Heart left ventricle (tissue), 16 donors: ENCODE measurements at regions not wholly inside any gene's neighbourhood (a gene's known extent, or its start where the extent isn't known, plus 50 kb on each side); places are given as distances from the start of the nearest gene placed in this dataset.

ENCODE experiments used
- ATAC-seq, 4 donors: fragments of 200-7000 bp; cut with Tn5 transposase; one replicate each; pipeline ENCODE4 v1.9.1; 2020 to 2022; ENCODE audit warnings: moderate library complexity in 4 of 4, mild to moderate bottlenecking in 3 of 4, moderate number of reproducible peaks in 1 of 4
- DNase-seq, 5 donors: peaks; one replicate each; pipeline ENCODE4 v3.0.0-alpha.2; 2020
- H3K27ac ChIP-seq, 12 donors: fragments of 200-600 bp; sonication (generic) in 4 of 12; one replicate each; pipeline versions ENCODE4 v1.5.0 to v1.8.0; 2016 to 2022; ENCODE audit warnings: mild to moderate bottlenecking in 2 of 12
- H3K27me3 ChIP-seq, 9 donors: fragments of 200-600 bp; sonication (generic) in 2 of 9; one replicate each; pipeline versions ENCODE4 v1.5.1 to v1.8.0; 2016 to 2022; ENCODE audit warnings: mild to moderate bottlenecking in 3 of 9
- H3K36me3 ChIP-seq, 9 donors: fragments of 200-600 bp; sonication (generic) in 2 of 9; one replicate each; pipeline versions ENCODE4 v1.5.0 to v1.8.0; 2018 to 2022; ENCODE audit warnings: mild to moderate bottlenecking in 2 of 9
- H3K4me1 ChIP-seq, 12 donors: fragments of 200-600 bp; sonication (generic) in 4 of 12; one replicate each; pipeline versions ENCODE4 v1.5.0 to v1.8.0; 2016 to 2022; ENCODE audit warnings: mild to moderate bottlenecking in 3 of 12
- H3K4me3 ChIP-seq, 12 donors: fragments of 200-600 bp; sonication (generic) in 4 of 12; one replicate each; pipeline versions ENCODE4 v1.5.0 to v1.8.0; 2017 to 2022; ENCODE audit warnings: mild to moderate bottlenecking in 9 of 12, moderate library complexity in 4 of 12
- H3K9me3 ChIP-seq, 12 donors: fragments of 200-600 bp; sonication (generic) in 4 of 12; one replicate each; pipeline versions ENCODE4 v1.5.0 to v1.8.0; 2016 to 2022; ENCODE audit warnings: mild to moderate bottlenecking in 1 of 12
- POLR2A ChIP-seq, 2 donors: fragments of 450-650 bp; IDR thresholded peaks; one replicate each; pipeline ENCODE4 v1.6.1; 2017; ENCODE audit warnings: antibody characterized with exemption in 2 of 2, mild to moderate bottlenecking in 2 of 2, moderate library complexity in 2 of 2
- WGBS, 4 donors: extraction: QIAGEN DNeasy Blood & Tissue Kit in 2 of 4; methylation state at CpG; one replicate each; pipeline versions ENCODE4 v1.1.5 to v1.1.7; 2013 to 2018; 5-methylcytosine and 5-hydroxymethylcytosine counted together
- intact Hi-C, 10 donors: fragments of 100-400 bp; cut with DNase I; formaldehyde crosslinking; loops; one replicate each; pipeline versions ENCODE4 v1.11.1 to v1.14.2; 2022
- TF ChIP-seq, protein P1 (sequence below), 12 donors: fragments of 200-600 bp; sonication (generic) in 4 of 12; IDR thresholded peaks; one replicate each; pipeline versions ENCODE4 v1.5.0 to v1.8.0; 2018 to 2022; ENCODE audit warnings: antibody characterized with exemption in 12 of 12, mild to moderate bottlenecking in 5 of 12
- donor health status: ischemic (EF 13 %, LVEDD 7.1; RV severe dilation, severe dysfunction).
- donor health status: healthy with polysubstance abuse.
- donor health status: DM: no; HTN: yes; CAD: no.
- donor health status: DM: no; HTN: no; CAD: no.
- donor health status: ischemic (EF 25% LVEDD 6.9; RV normal size, moderate dysfunction).
- donor health status: ischemic (EF 25% LVEDD 5.7; RV mildly dilated, moderate dysfunction).
- donor health status: healthy.
- donor health status: DM: yes; HTN: yes; CAD: no.
- donor health status: ischemic (EF 35%, LVEDD 5.7; RV mildly dilated, moderate dysfunction).
- donor health status: nonischemic (EF 11% LVEDD 7.7; RV severe dilation, severe dysfunction).
- donor health status: DM: yes; HTN: yes; CAD: no.
- donor health status: PGD.
- donor health status: ischemic (EF 29% LVEDD 5.4; RV normal size, mild dysfunction).
- donor health status: nonischemic (EF 23%, LVEDD 6.1; RV moderate dilation, normal function).

DNA sequence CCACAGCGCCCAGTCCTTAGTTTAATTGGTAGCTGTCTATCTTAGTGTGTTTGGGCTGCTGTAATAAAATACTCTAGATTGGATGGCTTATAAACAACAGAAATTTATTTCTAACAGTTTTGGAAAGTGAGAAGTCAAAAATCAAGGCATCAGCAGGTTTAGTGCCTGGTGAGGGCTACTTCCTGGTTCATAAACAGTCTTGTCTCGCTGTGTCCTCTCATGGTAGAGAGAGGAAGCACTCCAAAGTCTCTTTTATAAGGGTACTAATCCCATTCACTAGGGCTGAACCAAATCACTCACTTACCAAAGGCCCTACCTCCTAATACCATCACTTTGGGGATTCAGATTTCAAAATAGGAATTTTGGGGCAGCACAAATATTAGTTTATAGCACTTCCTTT, 336.9 kb upstream of the RSPO3 start:
- WGBS, 4 donors: 80 to 89% (median 83%) methylated on average over 2 of the region's 2 CpGs
- Histone ChIP-seq H3K4me1 (no peaks in the 10 kb centered on the region), H3K27me3 (peaks cover 0 to 3% (median 0%) of the 10 kb centered on the region in 9 donors), H3K4me3 (no peak overlapping the region), H3K36me3 (no peaks in the 10 kb centered on the region), H3K27ac (no peak overlapping the region), H3K9me3 (no peaks in the 10 kb centered on the region)
- ATAC-seq (no peak), DNase-seq (no peak)
- intact Hi-C loops: no loop called here
- TF ChIP-seq POLR2A (IDR thresholded peaks at IDR 0.05): no peak
- TF ChIP-seq, protein P1, sequence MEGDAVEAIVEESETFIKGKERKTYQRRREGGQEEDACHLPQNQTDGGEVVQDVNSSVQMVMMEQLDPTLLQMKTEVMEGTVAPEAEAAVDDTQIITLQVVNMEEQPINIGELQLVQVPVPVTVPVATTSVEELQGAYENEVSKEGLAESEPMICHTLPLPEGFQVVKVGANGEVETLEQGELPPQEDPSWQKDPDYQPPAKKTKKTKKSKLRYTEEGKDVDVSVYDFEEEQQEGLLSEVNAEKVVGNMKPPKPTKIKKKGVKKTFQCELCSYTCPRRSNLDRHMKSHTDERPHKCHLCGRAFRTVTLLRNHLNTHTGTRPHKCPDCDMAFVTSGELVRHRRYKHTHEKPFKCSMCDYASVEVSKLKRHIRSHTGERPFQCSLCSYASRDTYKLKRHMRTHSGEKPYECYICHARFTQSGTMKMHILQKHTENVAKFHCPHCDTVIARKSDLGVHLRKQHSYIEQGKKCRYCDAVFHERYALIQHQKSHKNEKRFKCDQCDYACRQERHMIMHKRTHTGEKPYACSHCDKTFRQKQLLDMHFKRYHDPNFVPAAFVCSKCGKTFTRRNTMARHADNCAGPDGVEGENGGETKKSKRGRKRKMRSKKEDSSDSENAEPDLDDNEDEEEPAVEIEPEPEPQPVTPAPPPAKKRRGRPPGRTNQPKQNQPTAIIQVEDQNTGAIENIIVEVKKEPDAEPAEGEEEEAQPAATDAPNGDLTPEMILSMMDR (IDR thresholded peaks at IDR 0.05): no peak

DNA sequence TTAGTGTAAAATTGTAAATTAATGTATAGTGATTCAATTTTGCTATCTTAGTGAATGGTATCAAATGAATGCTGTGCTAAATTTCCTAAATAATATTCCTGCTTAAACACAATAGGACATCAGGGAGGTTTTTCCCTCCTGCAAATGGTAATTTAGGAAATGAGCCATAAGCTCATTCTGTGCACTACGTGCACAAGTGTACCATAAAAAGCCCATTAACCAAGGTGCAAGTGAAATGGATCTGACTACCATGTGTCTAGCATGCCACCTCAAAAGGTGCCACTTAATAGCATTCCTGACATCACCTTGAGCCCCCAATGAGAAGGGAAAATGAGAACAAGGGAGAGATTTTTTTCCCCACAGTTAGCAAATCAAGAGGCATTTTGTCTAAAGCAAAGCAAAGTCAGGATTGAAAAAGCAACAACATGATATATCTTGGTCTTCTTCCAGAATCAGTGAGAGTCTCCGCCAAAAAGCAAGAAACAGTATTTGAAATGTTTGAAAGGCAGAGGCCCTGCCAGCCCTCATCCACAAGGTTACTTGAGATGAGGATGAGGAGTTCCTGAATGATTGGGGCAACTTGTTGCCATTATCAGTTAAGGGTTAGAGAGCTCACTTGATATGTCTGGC, 334.2 kb upstream of the RSPO3 start:
- 61 to 74% (median 68%) methylated on average over 2 of the region's 2 CpGs for WGBS, 4 donors
- ATAC-seq: no peak
- no peak overlapping the region for H3K4me3 ChIP-seq
- DNase-seq: no peak
- no peak overlapping the region for H3K27ac ChIP-seq
- no peaks in the 10 kb centered on the region for H3K4me1 ChIP-seq
- peaks cover 0 to 3% (median 0%) of the 10 kb centered on the region in 9 donors for H3K27me3 ChIP-seq
- intact Hi-C loops: no loop called here
- no peaks in the 10 kb centered on the region for H3K36me3 ChIP-seq
- no peak for TF ChIP-seq POLR2A (IDR thresholded peaks at IDR 0.05)
- TF ChIP-seq, protein P1 (IDR thresholded peaks at IDR 0.05): no peak
- H3K9me3 ChIP-seq: no peaks in the 10 kb centered on the region

GRCh38 chr6:126786262-126786661, 332.2 kb upstream of the RSPO3 start:
- WGBS, 4 donors: 77 to 91% (median 89%) methylated on average over 1 of the region's 1 CpG
- no peaks in the 10 kb centered on the region for H3K9me3 ChIP-seq
- no peak for DNase-seq
- no peaks in the 10 kb centered on the region for H3K36me3 ChIP-seq
- H3K27ac ChIP-seq: no peak overlapping the region
- no peak for TF ChIP-seq POLR2A (IDR thresholded peaks at IDR 0.05)
- TF ChIP-seq, protein P1 (IDR thresholded peaks at IDR 0.05): no peak
- peaks cover 0 to 3% (median 0%) of the 10 kb centered on the region in 9 donors for H3K27me3 ChIP-seq
- intact Hi-C loops: no loop called here
- ATAC-seq: no peak
- H3K4me1 ChIP-seq: no peaks in the 10 kb centered on the region
- no peak overlapping the region for H3K4me3 ChIP-seq

GRCh38 chr6:126787635-126788034, 330.8 kb upstream of the RSPO3 start:
- Histone ChIP-seq H3K36me3 (no peaks in the 10 kb centered on the region), H3K4me3 (no peak overlapping the region), H3K27ac (no peak overlapping the region), H3K4me1 (no peaks in the 10 kb centered on the region), H3K9me3 (no peaks in the 10 kb centered on the region), H3K27me3 (peaks cover 0 to 3% (median 0%) of the 10 kb centered on the region in 9 donors)
- 80 to 96% (median 90%) methylated on average over 1 of the region's 1 CpG for WGBS, 4 donors
- no peak for ATAC-seq
- no peak for DNase-seq
- TF ChIP-seq POLR2A (IDR thresholded peaks at IDR 0.05): no peak
- TF ChIP-seq, protein P1 (IDR thresholded peaks at IDR 0.05): no peak
- intact Hi-C loops: no loop called here
